Effector memory CD4-positive, alpha-beta T cell (primary cell): ENCODE measurements at regions not wholly inside any gene's neighbourhood (a gene's known extent, or its start where the extent isn't known, plus 50 kb on each side); places are given as distances from the start of the nearest gene placed in this dataset.
"Not testable (repeated sequence)": the region's sequence is repeated elsewhere in the genome, so short reads cannot be mapped to it uniquely, and the experiment has no call there.

Source experiments
- DNase-seq, 3 donors: peaks; one replicate each; pipeline ENCODE4 v3.0.0-alpha.2; 2020
- H3K27ac ChIP-seq: 2 replicates; pipeline ENCODE4 v1.7.0; 2013; ENCODE audit warnings: mild to moderate bottlenecking, low read length, moderate library complexity; ENCODE audit not compliant: insufficient read depth, poor library complexity, severe bottlenecking
- H3K27me3 ChIP-seq: replicated peaks from 2 replicates; pipeline ENCODE4 v1.7.0; 2013; ENCODE audit warnings: mild to moderate bottlenecking, low read length; ENCODE audit not compliant: insufficient read depth, control insufficient read depth, poor library complexity, severe bottlenecking
- H3K36me3 ChIP-seq: 2 replicates; pipeline ENCODE4 v1.7.0; 2013; ENCODE audit warnings: mild to moderate bottlenecking, low read length, moderate library complexity; ENCODE audit not compliant: control insufficient read depth, insufficient read depth
- H3K4me1 ChIP-seq: 2 replicates; pipeline ENCODE4 v1.7.0; 2013; ENCODE audit warnings: low read length, mild to moderate bottlenecking; ENCODE audit not compliant: control insufficient read depth, insufficient read depth, poor library complexity, severe bottlenecking
- H3K4me3 ChIP-seq: 2 replicates; pipeline ENCODE4 v1.7.0; 2013; ENCODE audit warnings: low read length, low read depth, mild to moderate bottlenecking; ENCODE audit not compliant: insufficient read depth, poor library complexity, severe bottlenecking
- H3K9me3 ChIP-seq: 2 replicates; pipeline ENCODE4 v1.7.0; 2013; ENCODE audit warnings: mild to moderate bottlenecking, low read length, moderate library complexity; ENCODE audit not compliant: control insufficient read depth

GRCh38 chr2:136327162-136327852, 209.4 kb upstream of the CXCR4 start:
- Histone ChIP-seq H3K27me3 (no peaks in the 10 kb centered on the region), H3K9me3 (no peaks in the 10 kb centered on the region), H3K36me3 (no peaks in the 10 kb centered on the region), H3K4me3 (peak overlapping the region; percentile 38), H3K27ac (peak overlapping the region; percentile 90), H3K4me1 (peaks cover 35% of the 10 kb centered on the region)
- peak; percentile 63 to 89 (median 68) for DNase-seq

- no peak for DNase-seq
- peak overlapping the region; percentile 90 for H3K27ac ChIP-seq
- peaks cover 36% of the 10 kb centered on the region for H3K4me1 ChIP-seq
- no peaks in the 10 kb centered on the region for H3K36me3 ChIP-seq
- H3K27me3 ChIP-seq: no peaks in the 10 kb centered on the region
- no peaks in the 10 kb centered on the region for H3K9me3 ChIP-seq
- no peak overlapping the region for H3K4me3 ChIP-seq
Observed at GRCh38 chr2:136325844-136326331, 207.9 kb upstream of the CXCR4 start.

- Histone ChIP-seq H3K27ac (no peak overlapping the region), H3K36me3 (no peaks in the 10 kb centered on the region), H3K9me3 (no peaks in the 10 kb centered on the region)
Observed at GRCh38 chr2:136324966-136325365, 207.0 kb upstream of the CXCR4 start.

GRCh38 chr2:136323935-136324334, 206.0 kb upstream of the CXCR4 start:
- DNase-seq: no peak
- no peaks in the 10 kb centered on the region for H3K27me3 ChIP-seq
- no peak overlapping the region for H3K4me3 ChIP-seq
- H3K36me3 ChIP-seq: no peaks in the 10 kb centered on the region
- no peaks in the 10 kb centered on the region for H3K9me3 ChIP-seq
- H3K27ac ChIP-seq: no peak overlapping the region
- H3K4me1 ChIP-seq: peaks cover 36% of the 10 kb centered on the region

More at GRCh38 chr2:136324966-136325365, 207.0 kb upstream of the CXCR4 start:
- no peak overlapping the region for H3K4me3 ChIP-seq
- no peaks in the 10 kb centered on the region for H3K27me3 ChIP-seq
- DNase-seq: no peak
- peaks cover 36% of the 10 kb centered on the region for H3K4me1 ChIP-seq

GRCh38 chr2:136323195-136323594, 205.2 kb upstream of the CXCR4 start:
- H3K36me3 ChIP-seq: no peaks in the 10 kb centered on the region
- no peaks in the 10 kb centered on the region for H3K27me3 ChIP-seq
- H3K4me1 ChIP-seq: peaks cover 34% of the 10 kb centered on the region
- no peak overlapping the region for H3K4me3 ChIP-seq
- DNase-seq: no peak
- no peak overlapping the region for H3K27ac ChIP-seq
- H3K9me3 ChIP-seq: no peaks in the 10 kb centered on the region

- no peaks in the 10 kb centered on the region for H3K36me3 ChIP-seq
- H3K4me1 ChIP-seq: peaks cover 26% of the 10 kb centered on the region
- no peaks in the 10 kb centered on the region for H3K27me3 ChIP-seq
- H3K27ac ChIP-seq: no peak overlapping the region
- H3K4me3 ChIP-seq: no peak overlapping the region
- no peaks in the 10 kb centered on the region for H3K9me3 ChIP-seq
- no peak for DNase-seq
Observed at GRCh38 chr2:136322428-136322827, 204.5 kb upstream of the CXCR4 start.

GRCh38 chr2:136319651-136320050, 201.7 kb upstream of the CXCR4 start:
- Histone ChIP-seq H3K9me3 (no peaks in the 10 kb centered on the region), H3K4me1 (peaks cover 11% of the 10 kb centered on the region), H3K4me3 (no peak overlapping the region), H3K36me3 (no peaks in the 10 kb centered on the region), H3K27ac (no peak overlapping the region), H3K27me3 (no peaks in the 10 kb centered on the region)
- DNase-seq: no peak

- no peaks in the 10 kb centered on the region for H3K36me3 ChIP-seq
- no peaks in the 10 kb centered on the region for H3K9me3 ChIP-seq
- H3K4me1 ChIP-seq: peaks cover 11% of the 10 kb centered on the region
- DNase-seq: no peak
- H3K27me3 ChIP-seq: no peaks in the 10 kb centered on the region
- H3K4me3 ChIP-seq: no peak overlapping the region
- H3K27ac ChIP-seq: no peak overlapping the region
Observed at GRCh38 chr2:136319237-136319636, 201.3 kb upstream of the CXCR4 start.

GRCh38 chr2:136314240-136314639, 196.3 kb upstream of the CXCR4 start:
- H3K27me3 ChIP-seq: no peaks in the 10 kb centered on the region
- no peak for DNase-seq
- H3K27ac ChIP-seq: no peak overlapping the region
- H3K4me1 ChIP-seq: no peaks in the 10 kb centered on the region
- H3K4me3 ChIP-seq: no peak overlapping the region
- no peaks in the 10 kb centered on the region for H3K9me3 ChIP-seq
- H3K36me3 ChIP-seq: no peaks in the 10 kb centered on the region

GRCh38 chr2:136312568-136312967, 194.6 kb upstream of the CXCR4 start:
- not testable (repeated sequence) for H3K9me3 ChIP-seq, H3K27ac ChIP-seq, H3K4me3 ChIP-seq, H3K36me3 ChIP-seq, DNase-seq, H3K4me1 ChIP-seq, H3K27me3 ChIP-seq
